ENCODE measurements at regions not wholly inside any gene's neighbourhood (a gene's known extent, or its start where the extent isn't known, plus 50 kb on each side); places are given as distances from the start of the nearest gene placed in this dataset.

DNA sequence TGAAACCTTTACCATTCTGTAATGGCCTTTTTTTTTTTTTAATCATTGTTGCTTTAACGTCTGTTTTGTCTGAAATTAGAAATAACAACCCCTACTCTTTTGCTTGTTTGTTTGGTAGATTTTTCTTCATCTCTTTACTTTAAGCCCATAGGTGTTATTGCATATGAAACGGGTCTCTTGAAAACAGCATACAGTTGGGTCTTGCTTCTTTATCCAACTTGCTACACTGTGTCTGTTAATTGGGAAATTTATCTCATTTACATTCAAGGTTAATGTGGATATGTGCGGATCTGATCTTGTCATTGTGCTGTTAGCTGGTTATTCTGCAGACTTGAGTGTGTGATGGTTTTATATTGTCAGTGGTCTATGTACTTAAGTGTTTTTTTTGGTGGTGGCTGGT is 78.9 kb upstream of the COP1 start:
- WGBS, 2 experiments (ENCODE audit: insufficient coverage in 1 of 2, insufficient read length in 1 of 2), result 89% methylated on average over 2 of the region's 3 CpGs; no CpG with 5 or more reads in 1 of the 2 experiments

DNA sequence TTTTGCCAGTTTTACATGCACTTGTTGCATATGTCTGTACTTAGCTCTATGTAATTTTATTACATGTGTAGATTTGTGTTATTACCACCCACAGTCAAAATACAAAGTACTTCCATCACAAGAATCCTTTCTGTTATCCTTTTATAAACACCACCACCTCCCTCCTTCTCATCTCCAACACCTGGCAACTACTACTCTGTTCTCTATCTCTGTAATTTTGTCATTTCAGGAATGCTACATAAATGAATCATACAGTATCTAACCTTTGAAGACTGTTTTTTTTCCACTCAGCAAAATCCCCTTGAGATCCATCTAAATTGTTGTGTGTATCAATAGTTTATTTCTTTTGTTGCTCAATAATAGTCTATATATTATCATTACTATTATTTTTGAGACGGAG is 64.5 kb upstream of the COP1 start:
- Mint-ChIP-seq H3K27me3 (ENCODE audit: insufficient read depth) (no peaks in the 10 kb centered on the region), H3K4me3 (no peak overlapping the region), H3K27ac (no peak overlapping the region), H3K4me1 (no peaks in the 10 kb centered on the region), H3K36me3 (ENCODE audit: low read depth) (no peaks in the 10 kb centered on the region), H3K9me3 (no peaks in the 10 kb centered on the region)
- no peak for DNase-seq
- no peaks in the 10 kb centered on the region for H3K36me3 ChIP-seq (ENCODE audit: control insufficient read depth, insufficient read depth, low read length)
- no peaks in the 10 kb centered on the region for H3K4me1 ChIP-seq (ENCODE audit: control insufficient read depth, insufficient read depth, low read length)
- H3K27ac ChIP-seq (ENCODE audit: low read depth, low read length), result no peak overlapping the region
- H3K27me3 ChIP-seq (ENCODE audit: control insufficient read depth, insufficient read depth, low read length, poor library complexity, severe bottlenecking), result no peaks in the 10 kb centered on the region
- no peak overlapping the region for H3K9ac ChIP-seq (ENCODE audit: extremely low read depth, low read length, poor library complexity, severe bottlenecking)
- 91% methylated on average over 1 of the region's 1 CpG; no CpG with 5 or more reads in 1 of the 2 experiments for WGBS, 2 experiments (ENCODE audit: insufficient coverage in 1 of 2, insufficient read length in 1 of 2)
- TF ChIP-seq, protein P1, sequence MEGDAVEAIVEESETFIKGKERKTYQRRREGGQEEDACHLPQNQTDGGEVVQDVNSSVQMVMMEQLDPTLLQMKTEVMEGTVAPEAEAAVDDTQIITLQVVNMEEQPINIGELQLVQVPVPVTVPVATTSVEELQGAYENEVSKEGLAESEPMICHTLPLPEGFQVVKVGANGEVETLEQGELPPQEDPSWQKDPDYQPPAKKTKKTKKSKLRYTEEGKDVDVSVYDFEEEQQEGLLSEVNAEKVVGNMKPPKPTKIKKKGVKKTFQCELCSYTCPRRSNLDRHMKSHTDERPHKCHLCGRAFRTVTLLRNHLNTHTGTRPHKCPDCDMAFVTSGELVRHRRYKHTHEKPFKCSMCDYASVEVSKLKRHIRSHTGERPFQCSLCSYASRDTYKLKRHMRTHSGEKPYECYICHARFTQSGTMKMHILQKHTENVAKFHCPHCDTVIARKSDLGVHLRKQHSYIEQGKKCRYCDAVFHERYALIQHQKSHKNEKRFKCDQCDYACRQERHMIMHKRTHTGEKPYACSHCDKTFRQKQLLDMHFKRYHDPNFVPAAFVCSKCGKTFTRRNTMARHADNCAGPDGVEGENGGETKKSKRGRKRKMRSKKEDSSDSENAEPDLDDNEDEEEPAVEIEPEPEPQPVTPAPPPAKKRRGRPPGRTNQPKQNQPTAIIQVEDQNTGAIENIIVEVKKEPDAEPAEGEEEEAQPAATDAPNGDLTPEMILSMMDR (conservative IDR thresholded peaks at IDR 0.05), result no peak
- no peak overlapping the region for H3K4me3 ChIP-seq (ENCODE audit: low read length)
- no peaks in the 10 kb centered on the region for H3K9me3 ChIP-seq (ENCODE audit: control insufficient read depth, low read length)

More for the DNA sequence above, 78.9 kb upstream of the COP1 start:
- peaks cover 17% of the 10 kb centered on the region for H3K9me3 ChIP-seq (ENCODE audit: control insufficient read depth, low read length)
- no peak overlapping the region for H3K4me3 ChIP-seq (ENCODE audit: low read length)
- H3K4me3 Mint-ChIP-seq, result no peak overlapping the region
- H3K36me3 ChIP-seq (ENCODE audit: control insufficient read depth, insufficient read depth, low read length), result no peaks in the 10 kb centered on the region
- H3K36me3 Mint-ChIP-seq (ENCODE audit: low read depth), result no peaks in the 10 kb centered on the region
- H3K9ac ChIP-seq (ENCODE audit: extremely low read depth, low read length, poor library complexity, severe bottlenecking), result no peak overlapping the region
- H3K27ac ChIP-seq (ENCODE audit: low read depth, low read length), result no peak overlapping the region
- DNase-seq, result no peak
- TF ChIP-seq, protein P1 (conservative IDR thresholded peaks at IDR 0.05), result no peak
- no peaks in the 10 kb centered on the region for H3K27me3 ChIP-seq (ENCODE audit: control insufficient read depth, insufficient read depth, low read length, poor library complexity, severe bottlenecking)
- peaks cover 20% of the 10 kb centered on the region for H3K9me3 Mint-ChIP-seq
- peaks cover 14% of the 10 kb centered on the region for H3K4me1 Mint-ChIP-seq
- no peaks in the 10 kb centered on the region for H3K4me1 ChIP-seq (ENCODE audit: control insufficient read depth, insufficient read depth, low read length)
- H3K27me3 Mint-ChIP-seq (ENCODE audit: insufficient read depth), result no peaks in the 10 kb centered on the region
- H3K27ac Mint-ChIP-seq, result no peak overlapping the region
